ENCODE measurements at regions not wholly inside any gene's neighbourhood (a gene's known extent, or its start where the extent isn't known, plus 50 kb on each side); places are given as distances from the start of the nearest gene placed in this dataset.

GRCh38 chr11:70842701-70843100 is 409.7 kb downstream of the SHANK2 start:
- Histone ChIP-seq H3K27ac (ENCODE audit: low read depth, low read length) (no peak overlapping the region), H3K9me3 (ENCODE audit: control insufficient read depth, insufficient read depth, low read length) (no peaks in the 10 kb centered on the region), H3K4me3 (ENCODE audit: low read depth, low read length) (no peak overlapping the region), H3K36me3 (ENCODE audit: control insufficient read depth, insufficient read depth, low read length) (no peaks in the 10 kb centered on the region), H3K4me1 (ENCODE audit: control insufficient read depth, insufficient read depth, low read length) (0 out of 2 replicates have a peak, but pooled peaks cover 5% of the 10 kb centered on the region), H3K9ac (ENCODE audit: low read depth, low read length) (no peak overlapping the region), H3K27me3 (ENCODE audit: control insufficient read depth, insufficient read depth, low read length) (no peaks in the 10 kb centered on the region)

GRCh38 chr11:70843906-70844305 is 408.5 kb downstream of the SHANK2 start:
- Histone ChIP-seq H3K4me1 (ENCODE audit: control insufficient read depth, insufficient read depth, low read length) (0 out of 2 replicates have a peak, but pooled peaks cover 5% of the 10 kb centered on the region), H3K36me3 (ENCODE audit: control insufficient read depth, insufficient read depth, low read length) (no peaks in the 10 kb centered on the region), H3K9me3 (ENCODE audit: control insufficient read depth, insufficient read depth, low read length) (no peaks in the 10 kb centered on the region), H3K27me3 (ENCODE audit: control insufficient read depth, insufficient read depth, low read length) (no peaks in the 10 kb centered on the region), H3K9ac (ENCODE audit: low read depth, low read length) (no peak overlapping the region), H3K4me3 (ENCODE audit: low read depth, low read length) (no peak overlapping the region), H3K27ac (ENCODE audit: low read depth, low read length) (no peak overlapping the region)

- H3K9me3 ChIP-seq (ENCODE audit: control insufficient read depth, insufficient read depth, low read length), result no peaks in the 10 kb centered on the region
Observed at GRCh38 chr11:70844387-70844786, 408.0 kb downstream of the SHANK2 start.

GRCh38 chr11:70845591-70846041 is 406.8 kb downstream of the SHANK2 start:
- no peak overlapping the region for H3K9ac ChIP-seq (ENCODE audit: low read depth, low read length)
- H3K27me3 ChIP-seq (ENCODE audit: control insufficient read depth, insufficient read depth, low read length), result no peaks in the 10 kb centered on the region
- no peaks in the 10 kb centered on the region for H3K36me3 ChIP-seq (ENCODE audit: control insufficient read depth, insufficient read depth, low read length)
- H3K4me1 ChIP-seq (ENCODE audit: control insufficient read depth, insufficient read depth, low read length), result 0 out of 2 replicates have a peak, but pooled peaks cover 5% of the 10 kb centered on the region
- no peak overlapping the region for H3K4me3 ChIP-seq (ENCODE audit: low read depth, low read length)
- H3K9me3 ChIP-seq (ENCODE audit: control insufficient read depth, insufficient read depth, low read length), result no peaks in the 10 kb centered on the region
- no peak overlapping the region for H3K27ac ChIP-seq (ENCODE audit: low read depth, low read length)

More at GRCh38 chr11:70844387-70844786, 408.0 kb downstream of the SHANK2 start:
- Histone ChIP-seq H3K9ac (ENCODE audit: low read depth, low read length) (no peak overlapping the region), H3K4me3 (ENCODE audit: low read depth, low read length) (no peak overlapping the region), H3K27ac (ENCODE audit: low read depth, low read length) (no peak overlapping the region), H3K4me1 (ENCODE audit: control insufficient read depth, insufficient read depth, low read length) (0 out of 2 replicates have a peak, but pooled peaks cover 5% of the 10 kb centered on the region), H3K36me3 (ENCODE audit: control insufficient read depth, insufficient read depth, low read length) (no peaks in the 10 kb centered on the region), H3K27me3 (ENCODE audit: control insufficient read depth, insufficient read depth, low read length) (no peaks in the 10 kb centered on the region)

GRCh38 chr11:70846781-70847655 is 405.4 kb downstream of the SHANK2 start:
- Histone ChIP-seq H3K27me3 (ENCODE audit: control insufficient read depth, insufficient read depth, low read length) (no peaks in the 10 kb centered on the region), H3K9me3 (ENCODE audit: control insufficient read depth, insufficient read depth, low read length) (no peaks in the 10 kb centered on the region), H3K27ac (ENCODE audit: low read depth, low read length) (no peak overlapping the region), H3K9ac (ENCODE audit: low read depth, low read length) (no peak overlapping the region), H3K36me3 (ENCODE audit: control insufficient read depth, insufficient read depth, low read length) (no peaks in the 10 kb centered on the region), H3K4me3 (ENCODE audit: low read depth, low read length) (no peak overlapping the region), H3K4me1 (ENCODE audit: control insufficient read depth, insufficient read depth, low read length) (0 out of 2 replicates have a peak, but pooled peaks cover 5% of the 10 kb centered on the region)

GRCh38 chr11:70848243-70848750 is 404.1 kb downstream of the SHANK2 start:
- Histone ChIP-seq H3K9me3 (ENCODE audit: control insufficient read depth, insufficient read depth, low read length) (no peaks in the 10 kb centered on the region), H3K4me1 (ENCODE audit: control insufficient read depth, insufficient read depth, low read length) (0 out of 2 replicates have a peak, but pooled peaks cover 5% of the 10 kb centered on the region), H3K36me3 (ENCODE audit: control insufficient read depth, insufficient read depth, low read length) (no peaks in the 10 kb centered on the region), H3K4me3 (ENCODE audit: low read depth, low read length) (no peak overlapping the region), H3K27ac (ENCODE audit: low read depth, low read length) (no peak overlapping the region), H3K27me3 (ENCODE audit: control insufficient read depth, insufficient read depth, low read length) (no peaks in the 10 kb centered on the region), H3K9ac (ENCODE audit: low read depth, low read length) (no peak overlapping the region)

- Histone ChIP-seq H3K27ac (ENCODE audit: low read depth, low read length) (no peak overlapping the region), H3K4me3 (ENCODE audit: low read depth, low read length) (no peak overlapping the region), H3K27me3 (ENCODE audit: control insufficient read depth, insufficient read depth, low read length) (no peaks in the 10 kb centered on the region), H3K9ac (ENCODE audit: low read depth, low read length) (no peak overlapping the region), H3K4me1 (ENCODE audit: control insufficient read depth, insufficient read depth, low read length) (0 out of 2 replicates have a peak, but pooled peaks cover 5% of the 10 kb centered on the region), H3K36me3 (ENCODE audit: control insufficient read depth, insufficient read depth, low read length) (no peaks in the 10 kb centered on the region), H3K9me3 (ENCODE audit: control insufficient read depth, insufficient read depth, low read length) (no peaks in the 10 kb centered on the region)
Observed at GRCh38 chr11:70849031-70849430, 403.3 kb downstream of the SHANK2 start.

- no peaks in the 10 kb centered on the region for H3K36me3 ChIP-seq (ENCODE audit: control insufficient read depth, insufficient read depth, low read length)
- H3K9me3 ChIP-seq (ENCODE audit: control insufficient read depth, insufficient read depth, low read length), result no peaks in the 10 kb centered on the region
- no peak overlapping the region for H3K4me3 ChIP-seq (ENCODE audit: low read depth, low read length)
- H3K27ac ChIP-seq (ENCODE audit: low read depth, low read length), result no peak overlapping the region
- H3K27me3 ChIP-seq (ENCODE audit: control insufficient read depth, insufficient read depth, low read length), result no peaks in the 10 kb centered on the region
- no peak overlapping the region for H3K9ac ChIP-seq (ENCODE audit: low read depth, low read length)
- H3K4me1 ChIP-seq (ENCODE audit: control insufficient read depth, insufficient read depth, low read length), result no peaks in the 10 kb centered on the region
Observed at GRCh38 chr11:70851308-70851707, 401.1 kb downstream of the SHANK2 start.

GRCh38 chr11:70851907-70852306 is 400.5 kb downstream of the SHANK2 start:
- Histone ChIP-seq H3K4me1 (ENCODE audit: control insufficient read depth, insufficient read depth, low read length) (no peaks in the 10 kb centered on the region), H3K36me3 (ENCODE audit: control insufficient read depth, insufficient read depth, low read length) (no peaks in the 10 kb centered on the region), H3K27ac (ENCODE audit: low read depth, low read length) (no peak overlapping the region), H3K4me3 (ENCODE audit: low read depth, low read length) (no peak overlapping the region), H3K27me3 (ENCODE audit: control insufficient read depth, insufficient read depth, low read length) (no peaks in the 10 kb centered on the region), H3K9ac (ENCODE audit: low read depth, low read length) (no peak overlapping the region), H3K9me3 (ENCODE audit: control insufficient read depth, insufficient read depth, low read length) (no peaks in the 10 kb centered on the region)

GRCh38 chr11:70853068-70853769 is 399.2 kb downstream of the SHANK2 start:
- no peak overlapping the region for H3K4me3 ChIP-seq (ENCODE audit: low read depth, low read length)
- no peaks in the 10 kb centered on the region for H3K27me3 ChIP-seq (ENCODE audit: control insufficient read depth, insufficient read depth, low read length)
- no peaks in the 10 kb centered on the region for H3K9me3 ChIP-seq (ENCODE audit: control insufficient read depth, insufficient read depth, low read length)
- no peak overlapping the region for H3K9ac ChIP-seq (ENCODE audit: low read depth, low read length)
- H3K36me3 ChIP-seq (ENCODE audit: control insufficient read depth, insufficient read depth, low read length), result no peaks in the 10 kb centered on the region
- no peaks in the 10 kb centered on the region for H3K4me1 ChIP-seq (ENCODE audit: control insufficient read depth, insufficient read depth, low read length)
- no peak overlapping the region for H3K27ac ChIP-seq (ENCODE audit: low read depth, low read length)

- no peaks in the 10 kb centered on the region for H3K9me3 ChIP-seq (ENCODE audit: control insufficient read depth, insufficient read depth, low read length)
- no peaks in the 10 kb centered on the region for H3K27me3 ChIP-seq (ENCODE audit: control insufficient read depth, insufficient read depth, low read length)
- H3K9ac ChIP-seq (ENCODE audit: low read depth, low read length), result no peak overlapping the region
- no peaks in the 10 kb centered on the region for H3K36me3 ChIP-seq (ENCODE audit: control insufficient read depth, insufficient read depth, low read length)
- no peak overlapping the region for H3K27ac ChIP-seq (ENCODE audit: low read depth, low read length)
- no peak overlapping the region for H3K4me3 ChIP-seq (ENCODE audit: low read depth, low read length)
- H3K4me1 ChIP-seq (ENCODE audit: control insufficient read depth, insufficient read depth, low read length), result no peaks in the 10 kb centered on the region
Observed at GRCh38 chr11:70853770-70854108, 398.6 kb downstream of the SHANK2 start.
